Medulla oblongata (tissue), 1 donor: ENCODE measurements at regions not wholly inside any gene's neighbourhood (a gene's known extent, or its start where the extent isn't known, plus 50 kb on each side); places are given as distances from the start of the nearest gene placed in this dataset.
"Not testable (repeated sequence)": the region's sequence is repeated elsewhere in the genome, so short reads cannot be mapped to it uniquely, and the experiment has no call there.

Experiments
- DNase-seq: peaks from one replicate; pipeline ENCODE4 v3.0.0-alpha.2; 2015; ENCODE audit errors: extremely low spot score

DNA sequence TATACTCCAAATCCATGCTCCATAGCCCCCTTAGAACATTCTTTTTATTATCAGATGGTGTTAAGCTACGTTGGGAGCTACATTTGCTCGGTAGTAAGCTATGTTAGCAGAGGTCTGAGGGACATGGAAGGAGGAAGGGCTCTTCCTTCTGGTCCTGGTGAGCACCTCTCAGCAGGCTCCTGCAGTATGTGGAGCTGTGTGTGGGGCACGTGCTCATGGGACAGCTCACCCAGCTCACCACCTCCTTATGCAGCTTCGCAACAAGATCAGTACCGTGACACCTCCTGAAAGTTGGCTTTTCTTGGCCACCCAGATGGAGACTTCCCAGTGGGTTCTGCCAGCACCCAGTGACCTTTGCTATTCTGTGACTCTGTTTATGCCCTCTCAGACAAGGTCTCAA is 400.5 kb upstream of the SLC10A2 start:
- no peak for DNase-seq

DNA sequence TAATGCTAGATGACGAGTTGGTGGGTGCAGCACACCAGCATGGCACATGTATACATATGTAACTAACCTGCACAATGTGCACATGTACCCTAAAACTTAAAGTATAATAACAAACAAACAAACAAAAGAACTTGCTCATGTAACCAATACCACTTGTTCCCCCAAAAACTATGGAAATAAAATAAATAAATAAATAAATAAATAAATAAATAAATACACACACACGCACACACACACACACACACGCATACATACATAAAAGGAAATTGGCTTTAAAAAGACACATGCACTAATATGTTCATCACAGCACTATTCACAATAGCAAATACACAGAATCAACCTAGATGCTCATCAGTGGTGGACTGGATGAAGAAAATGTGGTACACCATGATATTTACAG is 394.0 kb upstream of the SLC10A2 start:
- not testable (repeated sequence) for DNase-seq

DNA sequence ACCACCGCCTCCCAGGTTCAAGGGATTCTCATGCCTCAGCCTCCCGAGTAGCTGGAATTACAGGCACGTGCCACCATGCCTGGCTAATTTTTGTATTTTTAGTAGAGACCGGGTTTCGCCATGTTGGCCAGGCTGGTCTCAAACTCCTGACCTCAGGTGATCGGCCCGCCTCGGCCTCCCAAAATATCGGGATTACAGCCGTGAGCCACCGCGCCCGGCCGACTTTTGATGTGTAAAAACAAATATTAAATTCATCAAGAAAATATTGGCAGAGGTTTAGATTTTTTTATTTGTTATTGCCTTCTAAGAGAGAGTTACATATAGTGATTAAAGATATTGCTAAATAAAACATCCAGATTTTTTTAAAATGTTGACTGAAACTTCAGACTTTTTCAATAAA is 390.8 kb upstream of the SLC10A2 start:
- not testable (repeated sequence) for DNase-seq

DNA sequence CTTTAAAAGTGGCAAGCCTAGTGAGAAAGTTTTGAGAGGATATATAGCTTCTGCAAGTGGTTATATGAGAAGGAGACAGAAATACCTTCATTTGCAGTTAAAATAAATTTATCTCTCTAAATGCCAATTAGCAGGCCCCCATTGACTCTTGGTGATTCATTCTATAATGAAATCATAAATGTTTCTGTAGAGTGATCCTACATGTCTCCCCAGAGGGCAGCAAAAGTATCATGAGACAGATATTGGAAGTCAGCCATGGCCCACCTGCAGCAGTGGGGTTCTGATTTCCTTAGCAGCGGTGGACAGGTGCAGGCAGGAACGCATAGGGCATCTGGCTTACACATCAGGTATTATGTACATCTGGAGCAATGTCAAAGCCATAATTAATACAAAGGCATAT is 385.4 kb upstream of the SLC10A2 start:
- no peak for DNase-seq

DNA sequence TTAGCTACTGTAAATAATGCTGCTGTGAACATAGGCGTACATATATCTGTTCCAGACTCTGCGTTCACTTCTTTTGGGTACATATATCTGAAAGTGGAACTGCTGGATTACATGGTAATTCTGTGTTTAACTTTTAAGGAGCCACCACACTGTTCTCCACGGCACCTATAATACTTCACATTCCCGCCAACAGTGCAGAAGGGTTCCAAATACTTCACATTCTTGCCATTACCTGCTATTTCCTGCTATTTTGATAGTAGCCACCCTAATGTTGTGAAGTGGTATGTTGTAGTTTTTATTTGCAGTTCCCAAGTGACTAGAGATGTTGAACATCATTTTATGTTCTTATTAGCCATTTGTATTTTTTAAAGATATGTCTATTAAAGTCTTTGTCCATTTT is 377.4 kb upstream of the SLC10A2 start:
- DNase-seq: no peak

DNA sequence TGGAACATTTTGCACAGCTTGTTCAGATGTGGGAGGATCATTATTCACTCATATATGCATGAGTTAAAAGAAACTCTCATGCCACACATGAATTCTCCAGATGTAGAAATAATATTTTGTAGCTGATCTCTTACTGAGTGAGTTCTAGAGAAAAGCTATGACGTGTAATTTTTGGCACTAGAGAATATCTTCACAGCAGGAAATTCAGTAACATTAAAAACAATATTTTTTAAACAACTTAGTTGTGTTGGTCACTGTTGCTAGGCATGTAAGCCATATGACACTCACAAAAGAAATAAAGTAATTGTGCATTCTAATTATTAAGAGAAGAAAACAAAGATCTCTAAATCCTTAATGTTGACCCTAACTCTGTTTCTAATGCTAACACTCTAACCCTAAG is 371.4 kb upstream of the SLC10A2 start:
- no peak for DNase-seq

DNA sequence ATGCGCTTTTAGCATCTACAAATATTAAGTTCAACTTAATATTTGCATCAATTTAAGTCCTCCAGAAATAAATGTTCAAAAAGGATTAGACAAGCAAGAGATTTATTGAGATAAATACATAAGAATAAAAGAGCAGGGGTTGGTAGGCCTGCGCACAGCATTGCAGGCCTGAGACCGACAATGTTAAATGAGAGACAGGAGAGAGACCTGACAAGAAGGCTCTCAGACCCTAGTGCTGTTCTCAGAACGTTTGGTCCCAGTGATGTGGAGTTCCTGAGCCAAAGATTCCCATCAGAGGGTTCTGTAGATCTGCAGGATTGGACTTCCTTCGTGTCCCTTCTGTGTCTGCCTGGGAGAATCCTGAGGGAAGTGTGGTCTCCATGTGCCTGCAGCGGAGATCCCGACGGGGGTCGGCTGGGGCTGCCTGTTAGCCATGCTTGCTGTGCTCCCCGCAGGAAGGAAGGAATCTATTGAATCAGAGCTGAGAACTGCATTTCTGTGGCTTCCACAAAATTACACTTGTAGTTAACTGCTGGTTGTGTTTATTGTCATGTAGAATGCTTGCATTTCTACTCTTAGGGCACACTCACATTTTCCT is 369.9 kb upstream of the SLC10A2 start:
- DNase-seq: no peak

DNA sequence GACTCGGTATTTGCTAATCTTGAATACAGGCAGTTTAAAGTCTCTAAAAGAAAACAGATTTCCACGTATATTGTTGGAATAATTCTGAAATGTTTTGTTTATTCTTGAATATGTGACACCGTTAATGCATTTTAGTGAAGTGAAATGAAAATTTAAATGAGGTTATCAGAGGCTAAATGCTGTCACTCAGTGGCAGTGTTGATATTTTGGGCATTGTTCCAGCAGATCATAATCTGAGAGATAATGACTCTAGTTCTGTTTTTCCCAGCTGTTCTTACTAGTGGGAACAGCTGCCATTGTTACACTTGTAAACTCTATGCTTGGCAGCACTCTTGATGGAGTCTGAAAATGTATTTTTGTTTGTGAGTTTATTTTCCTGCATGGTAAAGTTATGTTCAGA is 365.6 kb upstream of the SLC10A2 start:
- DNase-seq: no peak

DNA sequence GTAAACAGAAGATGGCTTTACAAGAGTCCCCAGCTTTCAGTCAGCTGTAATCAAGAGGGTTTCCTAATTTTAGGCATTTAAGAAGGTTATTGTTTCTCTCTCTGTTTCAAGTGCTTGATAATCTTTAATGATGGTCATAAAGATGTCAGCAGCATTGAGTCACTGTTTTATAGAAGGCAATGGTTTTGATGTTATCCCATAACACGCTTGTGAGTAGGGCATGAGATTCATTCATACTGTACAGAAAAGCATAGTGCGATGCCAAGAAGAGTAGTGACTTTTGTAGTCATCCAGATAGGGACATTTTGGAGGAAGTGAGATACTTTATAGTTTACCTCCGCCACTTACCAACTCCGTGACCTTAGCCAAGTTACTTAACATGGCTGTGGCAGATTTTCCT is 364.2 kb upstream of the SLC10A2 start:
- no peak for DNase-seq

DNA sequence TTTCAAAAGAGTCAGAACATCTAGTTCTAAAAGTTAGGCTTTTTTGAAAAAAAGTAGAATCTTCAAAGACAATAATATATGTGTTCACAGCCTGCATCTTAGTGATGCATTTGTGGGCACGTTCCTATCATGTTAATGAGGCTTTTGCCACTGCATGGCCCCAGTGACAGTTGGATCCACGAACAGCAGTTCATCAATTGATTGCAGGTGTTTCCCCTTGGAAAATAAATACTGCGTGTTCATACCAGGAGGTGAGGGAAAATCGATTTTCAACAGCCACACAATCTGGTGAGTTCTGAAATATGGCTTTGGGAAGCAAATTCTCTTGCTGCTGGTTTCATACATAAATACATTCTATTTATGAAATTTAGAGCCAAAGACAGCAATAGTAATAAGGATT is 343.8 kb upstream of the SLC10A2 start:
- no peak for DNase-seq

DNA sequence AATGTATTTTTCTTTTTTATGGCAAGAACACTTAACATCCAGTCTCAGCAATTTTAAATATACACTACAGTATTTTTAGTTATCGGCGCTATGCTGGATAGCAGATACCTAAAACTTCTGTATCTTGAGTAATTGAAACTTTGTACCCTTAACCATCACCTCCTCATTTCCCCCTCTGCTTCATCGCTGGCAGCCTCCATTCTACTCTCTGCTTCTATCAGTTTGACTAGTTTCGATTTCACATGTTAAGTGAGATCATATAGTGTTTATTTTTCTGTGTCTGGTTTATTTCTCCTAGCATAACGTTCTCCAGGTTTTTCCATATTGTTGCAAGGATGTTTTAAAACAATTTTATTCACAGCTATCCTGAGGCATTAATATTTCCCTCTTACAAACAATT is 340.8 kb upstream of the SLC10A2 start:
- no peak for DNase-seq

DNA sequence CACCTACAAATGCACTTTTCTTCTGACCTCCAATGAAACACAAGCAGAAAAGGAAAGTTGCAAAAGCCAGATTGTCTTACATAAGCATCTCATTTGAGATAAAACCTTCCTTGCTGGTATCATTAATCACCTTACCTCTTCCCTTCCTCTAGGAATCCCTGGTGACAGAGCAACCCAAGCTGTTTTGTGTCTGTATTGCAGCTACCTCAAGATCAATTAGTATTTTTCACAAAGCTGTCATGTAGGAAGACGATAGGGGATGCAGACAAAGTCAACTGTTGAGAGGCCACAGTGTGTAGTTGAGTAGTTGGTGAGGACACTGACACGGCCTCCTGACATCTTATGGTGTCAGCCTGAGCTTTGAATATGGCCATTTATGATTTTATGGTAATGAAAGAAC is 339.1 kb upstream of the SLC10A2 start:
- DNase-seq: no peak

DNA sequence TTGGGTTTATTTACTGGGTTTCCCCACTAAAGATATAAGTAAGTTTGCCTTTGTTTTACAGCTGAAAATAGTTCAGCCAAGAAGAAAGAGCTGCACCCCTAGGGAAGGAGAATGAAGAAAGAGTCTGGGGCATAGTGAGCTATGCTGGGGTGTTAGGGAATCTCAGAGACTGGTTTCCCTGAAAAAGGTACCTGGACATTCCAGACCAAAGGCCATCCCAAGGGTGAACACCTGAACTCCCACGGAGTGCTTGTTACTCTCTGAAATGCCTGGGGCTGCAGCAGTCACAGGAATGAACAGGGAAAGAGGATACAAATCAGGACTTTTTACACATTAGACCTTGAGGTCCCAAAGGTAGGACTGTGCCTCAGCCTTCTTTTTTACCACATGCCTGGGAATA is 337.6 kb upstream of the SLC10A2 start:
- DNase-seq: no peak

DNA sequence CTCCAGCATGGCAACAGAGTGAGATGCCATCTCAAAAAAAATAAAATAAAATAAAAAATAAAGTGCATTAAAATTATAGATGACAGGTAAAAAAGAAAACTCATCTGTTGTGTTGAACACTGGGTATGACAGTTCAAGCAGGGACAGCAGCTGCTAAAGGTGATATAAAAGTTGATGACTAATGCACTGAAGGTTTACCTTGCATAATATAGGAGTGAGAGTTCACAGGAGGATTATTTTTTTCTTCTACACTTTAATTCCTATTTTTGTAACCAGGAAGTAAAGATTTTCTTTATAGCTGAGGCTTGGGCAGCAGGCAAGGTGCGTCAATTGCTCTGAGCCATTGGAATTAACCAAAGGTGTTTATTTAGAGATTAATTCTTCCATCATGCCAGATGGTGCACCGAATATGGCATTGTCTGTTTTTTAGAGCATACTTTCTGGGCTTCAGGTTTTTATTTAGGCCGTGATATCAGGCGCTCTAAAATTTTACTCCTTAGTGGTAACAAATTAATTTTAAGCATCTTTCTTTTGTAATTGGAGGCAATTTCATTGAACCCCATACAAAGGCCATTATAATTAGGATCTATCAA is 337.0 kb upstream of the SLC10A2 start:
- DNase-seq: no peak

DNA sequence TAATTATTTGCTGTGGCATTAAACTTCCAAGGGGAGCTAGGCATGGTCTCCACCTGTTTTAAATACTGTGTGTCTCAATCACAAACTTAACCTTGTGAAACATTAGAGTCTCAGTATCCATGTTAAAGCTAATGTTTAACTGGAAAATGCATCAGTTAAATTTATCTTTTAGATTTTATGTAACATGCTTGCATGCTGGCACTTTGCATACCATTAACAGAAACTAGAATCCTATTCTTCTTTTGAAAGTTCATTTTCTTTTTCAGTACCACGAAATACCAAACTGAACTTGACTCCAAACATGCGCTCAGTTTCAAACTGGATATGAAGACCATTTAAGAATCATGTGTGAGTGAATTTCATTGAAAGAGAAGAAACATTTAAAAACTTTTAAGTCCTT is 328.9 kb upstream of the SLC10A2 start:
- DNase-seq: no peak

DNA sequence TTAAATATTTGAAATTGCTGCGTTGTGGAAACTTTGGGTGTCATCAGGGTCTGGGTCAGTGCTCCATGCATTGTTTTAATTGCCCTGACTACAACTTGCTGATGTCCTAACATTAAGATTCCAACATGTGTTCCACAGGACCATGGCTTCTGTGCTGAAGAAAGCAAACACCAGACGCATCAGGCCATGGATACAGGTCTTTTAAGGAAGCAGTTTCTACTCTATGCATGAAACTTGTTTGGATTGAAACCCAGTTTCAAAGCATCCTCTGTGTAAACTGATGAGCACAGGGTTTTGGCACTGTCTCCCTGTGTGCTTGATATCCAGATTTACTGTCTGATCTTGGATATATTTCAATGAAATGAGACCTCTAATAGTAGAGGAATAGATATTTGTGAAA is 328.4 kb upstream of the SLC10A2 start:
- DNase-seq: no peak

DNA sequence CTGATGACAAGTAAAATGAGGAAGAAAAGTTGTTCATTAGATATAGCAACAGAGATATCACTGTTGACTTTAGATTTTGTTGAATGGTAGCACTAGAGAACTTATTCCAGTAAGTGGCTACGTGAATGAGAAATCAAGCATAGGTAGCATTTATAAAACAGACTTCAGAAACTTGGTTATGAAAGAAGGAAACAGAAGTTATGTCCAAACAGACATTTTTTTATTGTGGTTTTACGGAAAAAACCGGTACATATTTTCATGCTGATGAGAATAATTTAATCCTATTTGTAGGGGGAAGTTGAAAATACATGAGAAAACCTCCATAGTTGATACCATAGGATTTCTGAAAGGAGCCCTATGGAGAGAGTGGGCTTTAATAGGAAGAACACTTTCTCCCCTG is 325.7 kb upstream of the SLC10A2 start:
- no peak for DNase-seq

DNA sequence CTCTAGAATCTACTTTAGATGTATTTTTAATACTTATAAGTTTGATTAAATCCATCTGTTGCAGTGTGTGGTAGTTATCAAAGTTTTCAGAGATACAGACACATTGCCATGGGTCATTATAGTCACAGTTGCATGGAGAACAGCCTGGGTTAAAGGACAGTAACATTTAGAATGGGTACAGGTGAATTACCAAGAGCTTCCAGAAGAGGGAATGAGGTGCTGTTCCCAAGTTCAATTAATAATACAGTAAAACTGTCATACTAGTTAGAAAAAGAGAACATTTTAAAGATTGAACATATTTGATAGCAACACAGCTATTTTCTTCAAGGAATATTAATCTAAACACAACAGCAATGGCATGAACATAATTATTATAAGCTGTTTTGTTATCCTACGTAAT is 322.6 kb upstream of the SLC10A2 start:
- DNase-seq: no peak

DNA sequence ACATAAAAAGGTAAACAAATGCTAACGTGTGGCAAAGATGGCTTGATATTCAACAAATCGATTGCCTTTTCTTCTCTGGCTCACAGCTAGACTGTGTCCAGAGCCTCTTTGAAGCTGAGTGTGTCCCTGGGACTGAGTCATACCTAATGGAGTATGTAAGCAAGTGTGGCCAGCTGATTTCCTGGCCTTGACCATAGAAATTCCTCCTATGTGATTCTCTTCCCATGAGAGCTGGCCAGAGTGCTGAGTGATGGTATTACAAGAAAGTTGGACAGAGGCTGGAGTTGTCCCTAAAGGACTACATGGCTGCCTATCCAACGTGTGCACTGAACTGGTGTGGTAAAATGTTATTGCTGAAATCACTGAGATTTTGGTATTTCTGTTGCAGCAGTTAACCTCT is 320.1 kb upstream of the SLC10A2 start:
- no peak for DNase-seq

DNA sequence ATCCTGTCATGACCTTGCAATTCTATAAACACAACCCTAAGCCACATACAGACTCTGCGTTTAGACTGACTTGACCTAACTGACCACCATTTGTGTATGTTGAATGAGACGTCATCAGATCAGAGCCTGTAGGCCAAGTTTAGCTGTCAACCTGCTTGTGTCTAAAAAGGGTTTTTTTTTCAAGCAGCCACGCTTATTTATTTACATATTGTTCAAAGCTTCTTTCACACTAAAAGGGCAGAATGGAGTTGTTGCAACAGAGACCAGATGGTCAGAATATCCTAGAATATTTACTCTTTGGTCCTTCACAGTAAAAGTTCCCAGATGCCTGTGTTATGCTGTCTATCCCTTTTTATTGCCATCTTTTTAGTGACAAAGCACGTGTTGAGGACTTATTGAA is 307.7 kb upstream of the SLC10A2 start:
- DNase-seq: no peak

DNA sequence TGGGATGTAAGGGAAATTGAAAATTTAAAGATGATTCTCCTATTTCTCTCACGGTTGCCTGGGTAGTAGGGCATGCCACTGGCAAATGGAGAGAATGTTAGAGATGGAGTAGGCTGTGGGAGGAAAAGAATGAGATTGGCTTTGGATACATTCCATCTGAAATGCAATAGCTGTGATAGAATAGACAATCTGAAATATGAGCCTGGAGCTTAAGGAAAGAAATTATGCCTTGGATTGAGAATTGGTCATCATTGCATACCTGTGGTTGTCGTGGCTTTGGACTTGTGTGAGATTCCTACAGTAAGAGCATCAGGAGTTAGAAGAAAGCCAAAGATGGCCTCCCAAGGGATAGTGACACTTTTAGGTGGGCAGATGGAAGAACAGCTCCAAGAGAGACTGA is 305.1 kb upstream of the SLC10A2 start:
- DNase-seq: no peak

DNA sequence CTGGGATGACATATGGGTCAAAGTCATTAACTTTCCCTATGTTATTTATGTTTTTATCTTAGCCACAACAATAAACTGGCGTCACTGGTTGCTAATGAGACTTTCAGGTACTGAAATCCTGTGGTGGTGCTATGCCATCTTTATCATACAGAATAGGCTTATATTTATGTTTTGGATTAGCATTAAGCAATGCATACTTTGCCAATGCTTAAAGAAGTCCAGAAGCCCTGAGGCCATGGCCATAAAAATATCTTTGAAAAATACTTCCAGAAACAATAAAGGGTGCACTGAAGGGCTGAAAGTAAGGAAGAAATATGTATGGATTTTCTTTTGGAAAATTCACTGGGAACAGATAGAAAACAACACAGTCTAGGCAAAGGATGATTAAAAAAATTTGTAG is 304.6 kb upstream of the SLC10A2 start:
- no peak for DNase-seq

DNA sequence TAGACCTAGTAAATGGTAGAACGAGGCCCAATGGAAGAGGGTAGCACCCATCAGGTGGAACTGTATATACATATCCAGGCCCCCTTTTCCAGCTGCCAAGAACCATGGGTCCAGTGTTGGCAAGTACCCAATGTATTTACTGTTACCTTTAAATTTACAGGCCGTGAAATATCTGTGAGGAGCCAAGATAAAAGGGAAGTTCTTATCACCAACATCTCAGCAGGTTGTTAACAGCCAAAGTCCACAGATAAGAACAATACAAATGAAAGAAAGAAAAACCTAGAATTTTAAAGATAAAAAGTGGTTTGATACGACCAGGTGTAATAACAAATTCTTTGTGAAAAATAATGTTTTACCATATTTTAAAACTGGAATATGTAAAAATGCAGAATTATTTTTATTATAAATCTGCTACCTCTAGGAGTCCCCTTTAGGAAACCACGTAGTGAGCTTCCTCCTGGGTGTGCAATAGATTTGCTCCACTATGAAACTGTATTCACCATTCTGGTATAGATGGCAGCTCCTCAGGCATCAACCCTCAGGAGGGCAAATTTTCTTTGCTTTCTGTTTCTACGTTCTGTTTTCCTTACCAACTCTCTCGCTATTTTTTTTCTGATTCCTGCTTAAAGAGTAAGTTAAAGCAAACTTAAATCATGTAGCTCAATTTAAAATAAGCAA is 292.2 kb upstream of the SLC10A2 start:
- DNase-seq: no peak
